DND-41 (cell line): ENCODE measurements at regions not wholly inside any gene's neighbourhood (a gene's known extent, or its start where the extent isn't known, plus 50 kb on each side); places are given as distances from the start of the nearest gene placed in this dataset.
A peak's percentile ranks its signal among the peaks of the same experiment; 100 is the strongest.

Source experiments
- ATAC-seq: fragments of 200-7000 bp; cut with Tn5 transposase; 3 replicates; pipeline ENCODE4 v1.9.1; 2021; ENCODE audit warnings: low read depth; ENCODE audit not compliant: insufficient read depth
- DNase-seq: peaks from one replicate; pipeline ENCODE4 v3.0.0-alpha.2; 2020
- H2AFZ ChIP-seq: 2 replicates; pipeline ENCODE4 v1.6.0; 2012; ENCODE audit warnings: low read depth, low read length
- H3K27ac ChIP-seq: 2 replicates; pipeline ENCODE4 v1.5.1; 2012; ENCODE audit warnings: low read length, inconsistent platforms
- H3K27me3 ChIP-seq: fragments of 200-600 bp; sonication (generic); 2 replicates; pipeline ENCODE4 v1.6.0; 2012; ENCODE audit warnings: low read length, mild to moderate bottlenecking, inconsistent platforms; ENCODE audit not compliant: insufficient read depth, poor library complexity
- H3K36me3 ChIP-seq: 2 replicates; pipeline ENCODE4 v1.5.1; 2012; ENCODE audit warnings: low read length, inconsistent platforms; ENCODE audit not compliant: insufficient read depth
- H3K4me1 ChIP-seq: 2 replicates; pipeline ENCODE4 v1.5.1; 2012; ENCODE audit warnings: mild to moderate bottlenecking, low read length; ENCODE audit not compliant: insufficient read depth
- H3K4me2 ChIP-seq: 2 replicates; pipeline ENCODE4 v1.6.0; 2012; ENCODE audit warnings: mild to moderate bottlenecking, moderate library complexity, low read length, inconsistent platforms; ENCODE audit not compliant: insufficient read depth
- H3K4me3 ChIP-seq, 2 experiments: fragments of 200-600 bp in 1 of 2; shearing (Covaris generic) in 1 of 2; 2 replicates each; pipeline ENCODE4 v1.5.1; 2012 to 2016; ENCODE audit warnings: inconsistent platforms in 2 of 2, low read length in 2 of 2, mild to moderate bottlenecking in 2 of 2, low read depth in 1 of 2, moderate library complexity in 1 of 2
- H3K79me2 ChIP-seq: 2 replicates; pipeline ENCODE4 v1.6.0; 2012; ENCODE audit warnings: low read length, inconsistent platforms; ENCODE audit not compliant: insufficient read depth
- H3K9ac ChIP-seq: 2 replicates; pipeline ENCODE4 v1.6.0; 2012; ENCODE audit warnings: low read depth, mild to moderate bottlenecking, inconsistent platforms, low read length, moderate library complexity
- H3K9me3 ChIP-seq: 2 replicates; pipeline ENCODE4 v1.5.1; 2012; ENCODE audit warnings: low read length, moderate library complexity, mild to moderate bottlenecking, inconsistent platforms; ENCODE audit not compliant: insufficient read depth, severe bottlenecking
- H4K20me1 ChIP-seq: 2 replicates; pipeline ENCODE4 v1.6.0; 2012; ENCODE audit warnings: low read length; ENCODE audit not compliant: insufficient read depth
- CTCF ChIP-seq: IDR thresholded peaks from 2 replicates; pipeline ENCODE4 v1.5.1; 2012; ENCODE audit warnings: borderline replicate concordance, low read length, moderate library complexity, mild to moderate bottlenecking; ENCODE audit not compliant: poor library complexity, severe bottlenecking; ENCODE audit errors: extremely low read depth
- EZH2 ChIP-seq: IDR thresholded peaks from 3 replicates; pipeline ENCODE4 v1.6.1; 2012; ENCODE audit warnings: borderline replicate concordance, low read depth, mild to moderate bottlenecking, moderate library complexity, low read length, inconsistent platforms; ENCODE audit not compliant: severe bottlenecking

GRCh38 chr2:43081131-43081765 is 145.2 kb downstream of the ZFP36L2 start:
- ATAC-seq (no peak), DNase-seq (no peak)
- Histone ChIP-seq H3K4me3 (no peak overlapping the region), H4K20me1 (no peaks in the 10 kb centered on the region), H3K36me3 (no peaks in the 10 kb centered on the region), H2AFZ (no peak overlapping the region), H3K4me2 (no peak overlapping the region), H3K9me3 (no peaks in the 10 kb centered on the region), H3K27ac (peak overlapping the region; percentile 84), H3K79me2 (no peaks in the 10 kb centered on the region), H3K27me3 (no peaks in the 10 kb centered on the region), H3K4me1 (peaks cover 66% of the 10 kb centered on the region), H3K9ac (peak overlapping the region; percentile 5; the same call in 1 of the 2 replicates)
- TF ChIP-seq EZH2 (no peak), CTCF (no peak)

GRCh38 chr2:43080571-43081021 is 145.8 kb downstream of the ZFP36L2 start:
- no peaks in the 10 kb centered on the region for H3K27me3 ChIP-seq
- peaks cover 59% of the 10 kb centered on the region for H3K4me1 ChIP-seq
- peak overlapping the region; percentile 5; the same call in 1 of the 2 replicates for H3K9ac ChIP-seq
- H3K36me3 ChIP-seq: no peaks in the 10 kb centered on the region
- no peak overlapping the region for H2AFZ ChIP-seq
- 0 out of 2 replicates have a peak overlapping the region, but pooled peaks have one; percentile 5 for H3K4me2 ChIP-seq
- H4K20me1 ChIP-seq: no peaks in the 10 kb centered on the region
- no peak overlapping the region; a peak in 1 of 4 replicates for H3K4me3 ChIP-seq
- H3K9me3 ChIP-seq: no peaks in the 10 kb centered on the region
- no peak for ATAC-seq
- no peak for TF ChIP-seq CTCF
- TF ChIP-seq EZH2: no peak
- no peak for DNase-seq
- H3K79me2 ChIP-seq: no peaks in the 10 kb centered on the region
- H3K27ac ChIP-seq: peak overlapping the region; percentile 72

- DNase-seq (no peak), ATAC-seq (no peak)
- Histone ChIP-seq H3K9ac (no peak overlapping the region), H3K9me3 (no peaks in the 10 kb centered on the region), H3K27me3 (no peaks in the 10 kb centered on the region), H3K4me2 (no peak overlapping the region), H3K36me3 (no peaks in the 10 kb centered on the region), H3K27ac (peak overlapping the region; percentile 72), H4K20me1 (no peaks in the 10 kb centered on the region), H3K4me3 (no peak overlapping the region), H2AFZ (no peak overlapping the region), H3K79me2 (no peaks in the 10 kb centered on the region), H3K4me1 (peaks cover 44% of the 10 kb centered on the region)
- TF ChIP-seq CTCF (no peak), EZH2 (no peak)
These were observed 147.3 kb downstream of the ZFP36L2 start for GRCh38 chr2:43078781-43079755.
